Kasumi-1 (cell line): ENCODE measurements at regions not wholly inside any gene's neighbourhood (a gene's known extent, or its start where the extent isn't known, plus 50 kb on each side); places are given as distances from the start of the nearest gene placed in this dataset.
"Not testable (repeated sequence)": the region's sequence is repeated elsewhere in the genome, so short reads cannot be mapped to it uniquely, and the experiment has no call there.

Source experiments
- DNase-seq, 2 experiments: peaks; one replicate each; lab custom pipeline; 2025; lab: John Stamatoyannopoulos, UW

GRCh38 chr14:49946320-49947141, 53.6 kb downstream of the ARF6 start:
- DNase-seq: no peak

- no peak for DNase-seq
Observed at GRCh38 chr14:49947506-49947905, 54.6 kb downstream of the ARF6 start.

- DNase-seq: no peak
Observed at GRCh38 chr14:49950275-49951228, 57.7 kb downstream of the ARF6 start.

GRCh38 chr14:49951229-49951607, 58.3 kb downstream of the ARF6 start:
- no peak for DNase-seq

- DNase-seq: no peak
Observed at GRCh38 chr14:49951691-49952345, 58.9 kb downstream of the ARF6 start.

GRCh38 chr14:49953196-49953595, 60.3 kb downstream of the ARF6 start:
- DNase-seq: no peak

- DNase-seq: no peak
Observed at GRCh38 chr14:49954171-49954631, 61.3 kb downstream of the ARF6 start.

GRCh38 chr14:49955024-49955423, 62.1 kb downstream of the ARF6 start:
- DNase-seq: no peak

GRCh38 chr14:49957089-49957852, 64.4 kb downstream of the ARF6 start:
- no peak for DNase-seq

GRCh38 chr14:49959822-49960408, 67.0 kb downstream of the ARF6 start:
- no peak for DNase-seq

- no peak for DNase-seq
Observed at GRCh38 chr14:49960453-49960852, 67.6 kb downstream of the ARF6 start.

- DNase-seq: no peak
Observed at GRCh38 chr14:49961270-49962222, 68.7 kb downstream of the ARF6 start.

GRCh38 chr14:49962621-49963020, 69.7 kb downstream of the ARF6 start:
- no peak for DNase-seq

GRCh38 chr14:49965068-49965651, 72.3 kb downstream of the ARF6 start:
- DNase-seq: not testable (repeated sequence)

GRCh38 chr14:49966304-49966809, 73.5 kb downstream of the ARF6 start:
- no peak for DNase-seq

GRCh38 chr14:49966971-49967630, 74.2 kb downstream of the ARF6 start:
- no peak for DNase-seq

GRCh38 chr14:49969961-49970360, 77.1 kb downstream of the ARF6 start:
- no peak for DNase-seq

- no peak for DNase-seq
Observed at GRCh38 chr14:49970474-49971147, 77.7 kb downstream of the ARF6 start.
